Peyer's patch (tissue), 4 donors: ENCODE measurements at regions not wholly inside any gene's neighbourhood (a gene's known extent, or its start where the extent isn't known, plus 50 kb on each side); places are given as distances from the start of the nearest gene placed in this dataset.

Experiments used
- CTCF ChIP-seq, 6 experiments: fragments of 450-650 bp in 4 of 6; fragments of 200-600 bp in 2 of 6; sonication (generic) in 1 of 6; IDR thresholded peaks; one replicate each; pipeline ENCODE4 v1.5.1; 2017 to 2019; ENCODE audit warnings: antibody characterized with exemption in 6 of 6, mild to moderate bottlenecking in 3 of 6, moderate library complexity in 1 of 6
- POLR2A ChIP-seq, 2 donors: fragments of 450-650 bp; IDR thresholded peaks; one replicate each; pipeline ENCODE4 v1.5.1; 2017; ENCODE audit warnings: antibody characterized with exemption in 2 of 2, mild to moderate bottlenecking in 2 of 2, moderate library complexity in 2 of 2

- TF ChIP-seq CTCF (IDR thresholded peaks at IDR 0.05) (no peak), POLR2A (IDR thresholded peaks at IDR 0.05) (no peak)
Observed at GRCh38 chr6:66561479-66561878, 854.5 kb upstream of the EYS start.
